Glomerular visceral epithelial cell (primary cell): ENCODE measurements at regions not wholly inside any gene's neighbourhood (a gene's known extent, or its start where the extent isn't known, plus 50 kb on each side); places are given as distances from the start of the nearest gene placed in this dataset.

Experiments
- DNase-seq: peaks from one replicate; pipeline ENCODE4 v3.0.0-alpha.2; 2016; ENCODE audit errors: extremely low spot score

DNA sequence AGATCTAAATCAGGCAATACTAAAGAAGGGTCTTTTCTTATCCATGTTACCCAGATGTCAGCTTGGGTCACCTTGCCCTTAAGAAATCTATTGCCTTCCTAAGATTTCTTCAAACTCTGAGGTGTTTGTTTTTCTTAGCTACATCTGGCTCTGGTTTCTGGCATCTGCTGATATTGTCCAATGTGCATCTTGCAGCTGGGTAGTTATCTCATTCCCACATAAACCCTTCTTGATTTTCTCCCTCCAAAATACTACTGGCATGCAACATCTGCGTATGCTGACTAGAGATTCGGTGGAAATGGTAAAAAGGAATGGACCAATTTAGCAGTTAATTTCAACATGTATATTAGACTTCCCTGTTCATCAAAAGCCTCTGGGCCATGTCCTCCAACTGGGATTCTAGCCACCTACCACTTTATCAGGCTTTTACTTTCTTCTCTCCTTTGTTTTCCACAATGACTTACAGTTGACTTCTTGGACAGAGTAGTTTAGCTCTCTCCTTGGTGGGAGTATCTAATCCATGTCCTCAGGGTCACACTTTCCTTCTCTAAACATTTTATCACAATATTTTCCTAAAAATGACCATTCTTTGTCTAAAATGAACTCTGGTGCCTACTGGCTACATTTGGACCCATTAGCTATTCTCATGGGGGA lies 324.8 kb upstream of the FAR2 start:
- no peak for DNase-seq

DNA sequence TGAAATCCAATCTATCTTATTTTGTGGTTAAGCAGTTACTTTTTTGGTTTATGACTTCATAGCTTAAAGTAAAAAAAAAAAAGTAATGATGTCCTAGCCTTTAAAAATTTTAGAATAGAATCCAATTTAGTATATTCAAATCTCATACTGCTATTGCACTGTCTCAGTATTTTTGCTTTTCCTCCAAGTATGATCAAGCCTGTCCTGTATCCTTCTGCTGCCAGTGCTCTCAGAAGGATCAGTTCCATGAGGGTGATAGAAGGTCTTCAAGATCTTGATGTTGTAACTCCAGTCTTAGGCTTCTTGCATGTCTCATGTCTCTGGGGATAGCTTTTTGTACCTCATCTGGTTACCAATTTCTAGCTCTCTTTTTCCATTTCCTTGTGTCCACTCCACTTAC lies 324.2 kb upstream of the FAR2 start:
- DNase-seq, result no peak

DNA sequence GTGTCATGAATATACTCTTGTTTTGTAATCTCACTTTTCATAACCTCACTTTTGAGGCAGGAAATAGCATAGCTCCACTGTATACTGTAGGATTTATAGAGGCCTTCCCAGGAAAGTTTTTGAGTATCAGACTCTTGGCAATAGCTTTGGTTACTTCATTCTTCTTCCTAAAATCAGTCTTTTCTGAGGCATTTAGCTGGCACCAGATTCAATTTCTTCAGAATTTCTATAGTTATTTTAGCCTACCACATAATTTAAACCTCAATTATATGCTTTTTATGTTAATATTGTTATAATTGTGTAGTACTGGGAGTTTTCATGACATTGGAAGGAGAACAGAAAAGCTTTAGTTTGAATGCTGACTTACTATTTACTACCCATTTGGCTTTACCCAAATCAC lies 322.3 kb upstream of the FAR2 start:
- DNase-seq, result no peak

DNA sequence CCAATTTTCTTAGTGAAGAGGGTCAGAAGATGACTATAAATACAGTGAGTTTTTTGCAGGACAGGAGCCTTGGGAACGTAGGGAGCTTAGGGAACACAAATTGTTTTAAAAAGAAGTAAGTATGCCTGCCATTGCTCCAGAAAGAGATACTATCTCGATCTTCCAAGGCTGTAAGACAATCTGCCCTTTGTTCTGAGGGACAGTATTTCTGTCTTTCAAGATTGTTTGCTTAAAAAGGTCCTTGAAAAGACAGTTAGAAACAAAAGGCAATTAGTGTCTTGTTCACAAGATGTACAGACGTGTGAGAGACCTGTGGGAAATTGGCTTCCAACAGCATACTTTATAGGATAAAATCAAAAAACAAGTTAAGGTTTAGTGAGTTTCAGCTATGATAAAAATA lies 321.2 kb upstream of the FAR2 start:
- no peak for DNase-seq

DNA sequence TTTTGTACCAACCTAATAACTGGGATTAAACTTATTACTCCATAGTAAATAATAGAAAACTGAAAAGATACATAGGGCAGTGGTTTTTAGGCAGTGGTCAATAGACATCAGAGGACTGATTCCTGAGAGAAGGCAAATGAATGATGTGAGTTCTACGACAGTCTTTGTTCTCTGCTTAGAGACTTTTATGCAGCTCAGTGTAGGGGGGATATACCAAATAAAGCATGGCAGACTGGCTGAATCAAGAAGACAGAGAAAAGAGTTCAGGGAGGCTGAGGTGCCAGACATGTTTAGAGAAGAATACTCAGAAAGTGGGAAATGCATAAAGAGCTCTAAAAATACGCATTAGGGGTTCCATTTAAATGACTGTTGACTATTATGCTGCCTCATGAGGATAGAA lies 320.8 kb upstream of the FAR2 start:
- no peak for DNase-seq

DNA sequence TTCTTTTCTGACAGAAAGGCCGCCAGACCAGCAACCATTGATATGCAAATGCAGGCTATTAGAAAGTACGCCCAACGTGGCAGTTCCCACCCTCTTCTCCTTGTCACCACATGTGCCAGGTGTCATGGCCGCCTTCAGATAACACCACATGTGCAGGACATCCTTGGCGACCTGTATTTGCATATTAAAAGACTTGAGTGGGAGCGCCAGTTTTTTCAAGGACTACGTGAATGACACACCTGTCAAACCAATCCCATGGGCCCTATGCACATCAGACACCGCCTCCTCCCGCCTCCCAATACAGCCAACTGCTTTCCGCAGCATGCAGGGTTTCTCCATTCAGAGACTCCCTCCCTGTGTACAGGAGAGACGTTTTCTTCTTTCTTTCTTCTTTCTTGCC lies 318.6 kb upstream of the FAR2 start:
- no peak for DNase-seq

DNA sequence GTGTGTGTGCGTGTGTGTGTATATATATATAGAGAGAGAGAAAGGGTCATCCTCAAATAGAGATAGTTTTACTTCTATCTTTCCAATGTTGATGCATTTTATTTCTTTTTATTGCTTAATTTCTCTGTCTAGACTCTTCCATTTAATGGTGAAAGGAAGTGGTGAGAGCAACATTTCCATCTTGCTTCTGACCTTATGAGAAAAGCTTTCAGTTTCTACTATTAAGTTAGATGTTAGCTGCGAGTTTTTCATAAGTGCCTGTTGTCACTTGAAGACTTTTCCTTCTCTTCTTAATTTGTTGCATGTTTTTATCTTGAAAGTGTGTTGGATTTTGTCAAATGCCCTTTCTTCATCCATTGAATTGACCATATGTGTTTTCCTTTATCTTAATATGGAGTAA lies 304.4 kb upstream of the FAR2 start:
- no peak for DNase-seq

DNA sequence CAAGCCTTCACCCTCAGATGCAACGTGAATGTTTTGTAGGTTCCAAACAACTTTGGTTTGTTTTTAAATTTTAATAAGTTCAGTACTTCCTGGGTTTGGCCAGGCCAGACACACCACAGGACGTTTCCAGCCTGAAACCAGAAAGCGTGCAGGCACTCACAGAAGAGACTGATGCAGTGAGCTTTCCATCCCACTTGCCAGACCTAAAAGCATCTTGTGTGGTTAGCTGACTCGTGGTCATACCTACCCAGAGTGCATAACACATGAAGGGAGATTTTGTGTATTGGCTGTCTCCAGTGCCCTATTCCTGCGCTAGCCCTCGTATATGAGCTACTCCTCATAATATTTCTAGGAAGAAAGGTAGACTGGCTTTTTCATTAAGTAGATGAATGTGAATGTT lies 297.3 kb upstream of the FAR2 start:
- DNase-seq, result no peak

DNA sequence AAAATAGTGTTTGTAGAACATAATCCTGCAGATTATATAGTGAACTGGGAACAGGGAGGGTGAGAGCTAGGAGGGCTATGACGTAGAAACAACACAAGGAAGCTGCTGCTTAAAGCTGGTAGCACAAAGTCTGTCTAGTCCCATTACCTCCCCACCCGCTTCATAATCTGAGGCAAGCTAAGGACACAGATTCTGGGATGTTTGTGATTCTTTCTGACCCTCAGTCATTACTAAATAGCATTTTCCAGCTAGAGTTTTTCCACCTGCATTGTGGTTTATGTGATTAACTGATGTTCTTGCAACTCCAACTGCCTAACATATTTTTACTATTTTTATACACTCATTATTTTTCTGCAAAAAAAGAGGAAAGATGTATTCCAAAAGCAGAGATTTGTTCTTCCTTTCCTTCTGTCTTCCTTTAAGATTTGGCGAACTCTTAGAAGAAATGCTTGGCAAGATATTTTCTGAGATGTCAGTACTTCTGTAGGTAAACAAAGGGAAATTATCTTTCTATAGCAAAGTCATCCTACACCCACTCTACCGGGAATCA lies 293.2 kb upstream of the FAR2 start:
- DNase-seq, result no peak

DNA sequence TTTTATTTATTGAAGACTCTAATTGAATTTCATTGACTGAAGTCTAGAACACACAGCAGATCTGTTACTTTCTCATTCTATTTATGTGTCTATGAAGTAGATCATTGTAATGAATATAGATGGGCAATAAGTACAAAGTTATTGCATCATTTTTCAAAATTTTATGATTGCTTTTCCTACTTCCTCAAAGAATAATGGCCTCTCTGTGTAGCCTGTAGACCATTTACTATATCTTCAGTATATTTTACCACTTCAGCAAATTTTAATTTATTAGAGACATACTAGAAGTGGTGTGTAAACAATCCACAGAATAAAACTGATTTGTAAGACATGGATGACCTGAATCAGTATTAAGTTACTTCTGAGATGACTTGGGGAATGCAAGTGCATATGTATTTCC lies 291.7 kb upstream of the FAR2 start:
- no peak for DNase-seq

DNA sequence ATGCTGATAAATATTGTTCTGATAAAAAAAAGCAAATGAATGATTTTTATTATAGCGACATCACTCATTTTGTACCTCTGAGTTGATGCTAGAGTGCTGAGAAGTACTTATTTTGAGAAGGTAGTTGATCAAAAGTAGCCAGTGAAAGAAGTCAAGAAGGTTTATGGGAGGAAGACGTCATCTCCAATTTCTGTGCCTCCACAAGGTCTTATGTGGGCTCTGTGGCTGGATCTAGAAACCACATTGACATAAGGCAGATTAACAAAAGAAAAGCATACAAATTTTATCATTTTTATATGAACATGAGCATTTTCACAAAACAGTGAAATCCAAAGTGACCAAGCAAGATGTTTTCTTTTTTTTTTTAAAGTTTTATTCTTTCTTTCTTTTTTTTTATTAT lies 289.5 kb upstream of the FAR2 start:
- no peak for DNase-seq

DNA sequence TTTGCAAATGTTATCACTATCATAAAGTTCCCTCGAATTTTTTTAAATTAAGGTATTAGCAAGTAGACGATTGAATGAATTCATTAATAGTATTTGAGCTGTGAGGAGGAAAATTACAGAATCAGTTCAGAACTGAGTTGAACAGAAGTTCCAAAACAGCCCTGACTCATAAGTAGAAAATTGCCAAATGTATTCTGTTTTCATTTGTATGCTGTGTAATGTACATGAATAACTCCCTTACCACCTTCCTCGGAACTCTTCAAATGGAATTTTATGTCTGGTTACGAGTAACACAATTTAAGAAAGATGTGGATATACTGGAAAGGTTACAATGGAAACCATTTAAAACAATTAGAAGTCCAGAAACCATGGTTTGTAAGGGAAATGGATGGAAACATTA lies 283.3 kb upstream of the FAR2 start:
- DNase-seq, result no peak

DNA sequence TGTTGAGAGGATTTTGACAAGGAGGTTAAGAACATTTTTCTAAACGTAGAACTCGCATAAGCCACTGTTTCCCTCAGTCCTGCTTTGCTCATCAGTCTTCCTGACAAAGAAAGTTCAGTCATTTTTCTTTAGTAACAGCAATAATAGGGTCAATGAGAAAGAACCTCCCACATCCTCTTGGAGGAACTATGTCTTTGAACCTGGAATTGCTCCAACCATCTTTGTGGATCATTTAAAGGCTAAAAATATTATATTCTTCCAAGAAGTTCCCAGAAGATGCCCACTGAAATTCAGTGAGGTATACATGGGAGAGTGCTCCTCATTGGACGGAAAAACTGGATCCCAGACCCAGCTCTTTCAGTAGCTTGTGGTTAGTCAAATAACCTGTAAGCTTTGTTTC lies 282.8 kb upstream of the FAR2 start:
- DNase-seq, result no peak

DNA sequence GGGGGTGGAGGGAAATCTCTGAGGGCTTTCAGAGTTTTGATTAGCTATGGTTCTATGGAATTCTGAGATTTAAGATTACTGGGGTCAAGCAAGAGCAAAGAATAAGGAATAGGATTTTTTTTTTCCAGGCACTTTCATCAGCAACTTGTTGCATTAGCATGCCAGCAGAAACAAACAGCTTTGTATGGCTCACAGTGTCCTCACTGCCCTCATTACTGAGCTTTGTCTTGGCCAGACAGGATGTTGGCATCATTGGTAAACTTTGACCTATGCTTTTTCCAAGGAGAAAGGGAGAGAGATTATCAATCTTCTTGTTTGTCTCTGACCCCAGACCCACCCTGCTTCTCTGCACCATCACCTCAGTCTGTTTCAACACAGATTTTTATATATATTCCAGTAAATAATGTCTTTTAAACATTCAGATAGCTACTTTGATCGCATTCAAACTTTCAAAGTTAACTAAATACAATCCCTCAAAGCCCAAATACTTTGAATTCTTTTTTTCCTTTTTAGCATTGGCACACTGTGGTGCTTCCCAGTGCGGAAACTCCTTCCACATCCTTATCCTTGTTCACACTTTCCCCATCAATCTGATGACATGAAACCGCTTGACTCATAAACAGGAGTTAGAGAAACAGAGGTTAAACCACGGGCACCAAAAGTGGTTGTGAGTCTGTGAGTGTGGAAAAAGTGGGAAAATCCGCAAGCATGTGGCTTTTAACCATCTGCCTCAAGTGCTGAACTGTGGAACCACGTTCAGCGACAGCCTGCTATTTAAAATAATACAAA lies 282.2 kb upstream of the FAR2 start:
- no peak for DNase-seq

DNA sequence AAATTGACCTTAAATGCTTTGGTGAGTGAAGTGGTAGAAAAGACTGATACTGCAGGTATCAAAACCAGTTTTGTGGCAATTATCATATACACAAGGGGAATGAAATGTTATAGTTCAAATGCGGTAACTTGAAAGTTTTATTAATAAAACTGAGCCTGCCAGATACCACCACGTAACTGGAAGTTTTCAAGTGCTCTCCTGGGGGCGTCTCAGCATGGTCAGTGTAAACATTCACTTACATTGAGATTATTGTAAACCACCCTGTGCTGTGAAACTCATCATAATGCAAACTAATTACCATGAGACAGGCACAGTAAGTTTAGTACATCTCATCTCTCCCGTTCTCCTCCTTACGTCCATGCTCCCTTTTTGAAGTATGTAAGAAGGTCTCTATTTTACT lies 280.7 kb upstream of the FAR2 start:
- no peak for DNase-seq

DNA sequence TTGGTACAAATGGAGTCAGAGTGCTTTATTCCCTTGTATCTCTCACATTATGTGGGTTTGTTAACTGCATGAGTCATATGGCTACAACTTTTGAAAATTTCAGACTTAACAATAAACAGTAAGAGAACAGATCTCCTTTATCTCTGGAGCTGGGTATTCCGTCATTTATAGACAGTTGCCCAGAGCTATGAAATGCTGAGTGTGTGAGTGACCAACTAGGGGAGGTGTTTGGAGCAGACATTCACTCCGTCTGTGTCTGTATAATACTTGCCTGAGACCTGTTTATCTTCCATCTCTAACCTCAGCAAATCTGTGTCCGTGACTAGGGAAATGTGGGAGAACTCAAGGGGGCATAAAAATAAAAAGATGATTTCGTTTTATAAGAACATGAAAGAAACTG lies 279.9 kb upstream of the FAR2 start:
- DNase-seq, result no peak

DNA sequence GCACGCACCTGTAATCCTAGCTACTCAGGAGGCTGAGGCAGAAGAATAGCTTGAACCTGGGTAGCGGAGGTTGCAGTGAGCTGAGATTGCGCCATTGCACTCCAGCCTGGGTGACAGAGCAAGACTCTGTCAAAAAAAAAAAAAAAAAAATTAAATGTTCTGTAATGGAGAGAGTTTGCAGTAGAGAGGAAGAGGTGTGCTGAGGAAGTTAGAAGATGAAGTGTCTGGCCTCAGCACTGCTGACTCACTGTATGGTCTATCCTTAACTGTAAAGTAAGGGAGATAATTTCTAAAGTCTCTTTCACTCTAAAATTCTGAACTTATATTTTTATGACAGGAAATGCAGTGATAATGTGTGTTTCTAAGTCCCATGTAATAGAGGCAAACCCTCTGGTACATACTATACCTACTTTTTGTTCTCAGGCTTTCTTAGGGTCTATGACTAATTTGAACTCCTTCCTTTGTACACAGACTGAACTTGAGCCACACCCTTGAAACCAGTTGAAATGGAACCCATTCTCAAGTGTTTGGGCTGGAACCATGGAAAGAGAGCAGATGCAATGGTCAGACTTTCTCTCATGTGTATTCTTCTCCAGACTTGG lies 278.1 kb upstream of the FAR2 start:
- no peak for DNase-seq

DNA sequence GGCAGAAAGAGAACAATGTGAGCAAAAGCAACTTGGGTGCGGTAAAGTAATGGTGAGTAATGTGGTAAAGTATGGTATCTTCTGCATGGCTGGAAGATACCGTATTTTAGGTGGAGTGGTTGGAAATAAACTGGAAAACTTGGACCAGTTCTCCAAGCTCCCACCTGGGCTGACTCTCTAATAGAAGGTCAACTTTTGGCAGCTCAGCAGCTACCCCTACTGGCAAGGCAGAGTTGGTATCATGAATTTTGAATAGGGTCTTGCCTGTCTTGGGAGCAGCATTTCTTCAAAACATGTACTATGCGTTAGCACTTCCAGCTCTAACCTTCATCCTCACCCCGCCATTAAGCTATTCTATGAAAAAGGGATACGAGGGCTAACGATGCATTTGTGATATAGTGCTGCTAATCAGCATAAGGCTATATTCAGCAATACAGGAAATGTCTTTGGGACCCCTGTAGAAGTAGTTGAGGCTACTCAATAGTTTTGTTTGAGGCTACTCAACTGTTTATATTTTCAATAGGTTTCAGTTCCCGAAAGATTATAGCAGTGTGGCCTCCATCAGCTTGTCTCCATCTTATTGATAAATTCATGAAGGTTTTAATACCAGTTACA lies 276.3 kb upstream of the FAR2 start:
- DNase-seq, result peak; percentile 65

DNA sequence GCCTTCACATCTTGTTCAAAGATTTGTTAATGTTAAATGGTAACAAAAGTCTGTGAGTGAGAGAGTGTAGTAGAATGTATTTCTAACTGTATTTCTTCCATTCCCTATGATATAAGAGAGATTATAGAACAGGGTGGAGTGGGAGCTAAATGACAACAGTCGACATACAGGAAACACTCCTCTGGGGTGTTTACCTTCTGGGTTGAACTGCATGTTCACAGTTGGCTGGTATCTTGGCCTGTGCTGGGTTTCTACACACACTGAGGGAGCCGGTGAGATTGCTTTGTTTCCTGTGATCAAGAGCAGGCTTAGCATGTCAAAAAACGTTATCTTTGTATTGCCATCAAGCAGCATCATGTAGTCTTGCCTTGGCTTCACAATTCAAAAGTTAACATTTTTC lies 274.3 kb upstream of the FAR2 start:
- no peak for DNase-seq

DNA sequence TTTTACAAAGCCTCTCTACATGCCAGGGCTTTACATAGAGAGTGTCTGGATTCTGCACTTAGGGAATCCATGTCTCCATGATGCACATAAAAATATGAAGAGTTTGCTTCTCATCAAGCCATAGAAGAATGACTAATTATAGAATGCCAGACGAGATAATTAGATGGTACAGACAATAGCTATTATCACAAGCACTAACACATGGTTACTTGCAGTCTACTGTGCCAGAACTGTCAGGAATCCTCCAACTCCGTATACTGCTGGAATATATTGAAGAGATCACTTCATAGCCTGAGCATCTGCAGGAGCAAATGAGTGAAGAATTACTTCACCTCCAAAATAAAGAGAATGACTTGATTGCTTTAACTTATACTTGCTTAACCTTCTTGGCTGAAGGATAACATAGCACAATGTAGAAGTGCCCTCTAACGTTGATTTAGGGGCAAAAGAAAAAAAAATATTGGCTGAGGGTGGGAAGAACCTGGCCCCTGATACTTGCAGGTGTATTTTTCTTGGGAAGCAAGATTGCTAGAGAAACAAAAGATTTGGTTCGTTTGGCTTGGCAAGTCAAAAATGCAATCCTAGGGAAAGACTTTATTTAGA lies 272.8 kb upstream of the FAR2 start:
- DNase-seq, result no peak

DNA sequence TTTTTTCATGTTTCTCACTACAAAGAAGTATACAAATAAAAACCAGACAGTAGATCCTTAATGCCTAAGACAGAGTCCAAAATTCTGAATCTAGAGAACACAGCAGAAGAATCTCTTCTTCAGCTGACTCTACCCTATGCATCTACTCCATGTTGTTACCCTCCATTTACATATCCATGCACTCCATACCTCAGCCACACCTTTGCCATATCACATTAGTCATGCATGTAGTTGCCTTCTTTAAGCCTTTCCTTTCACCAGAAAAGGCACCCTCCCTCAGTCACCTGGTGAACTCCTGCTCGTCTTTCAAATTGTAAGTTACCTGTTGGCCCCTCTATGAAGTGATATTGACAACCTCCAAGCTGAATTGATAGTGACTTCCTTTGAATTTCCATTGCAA lies 271.2 kb upstream of the FAR2 start:
- no peak for DNase-seq

DNA sequence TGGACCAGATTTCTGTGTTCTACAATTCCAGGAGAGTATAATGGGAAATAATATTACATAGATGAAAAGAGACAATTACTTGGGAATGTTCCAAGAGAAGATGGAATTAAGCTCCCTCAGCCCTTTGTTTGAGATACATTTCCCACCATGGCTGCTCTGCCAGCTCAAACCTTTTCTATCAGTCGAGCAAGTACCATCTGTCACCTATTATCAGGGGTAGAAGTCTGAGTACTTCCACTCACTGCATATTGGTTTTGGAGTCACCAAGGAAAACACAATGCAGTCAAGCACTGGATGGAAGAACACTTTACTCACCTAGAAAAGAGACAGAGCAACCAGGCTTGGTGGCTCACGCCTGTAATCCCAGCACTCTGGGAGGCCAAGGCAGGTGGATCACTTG lies 270.4 kb upstream of the FAR2 start:
- no peak for DNase-seq
